IgD-negative memory B cell (primary cell): ENCODE measurements at regions not wholly inside any gene's neighbourhood (a gene's known extent, or its start where the extent isn't known, plus 50 kb on each side); places are given as distances from the start of the nearest gene placed in this dataset.
"Not testable (repeated sequence)": the region's sequence is repeated elsewhere in the genome, so short reads cannot be mapped to it uniquely, and the experiment has no call there.

Experiments
- H3K27ac Mint-ChIP-seq, 3 donors: one replicate each; pipeline ENCODE4 v1.8.0; 2020 to 2022; ENCODE audit warnings: mild to moderate bottlenecking in 3 of 3, mixed read lengths in 3 of 3, moderate library complexity in 1 of 3
- H3K27me3 Mint-ChIP-seq: one replicate; pipeline ENCODE4 v1.8.0; 2021; ENCODE audit warnings: mixed read lengths
- H3K36me3 Mint-ChIP-seq: one replicate; pipeline ENCODE4 v1.8.0; 2020; ENCODE audit warnings: mild to moderate bottlenecking, mixed read lengths
- H3K4me1 Mint-ChIP-seq, 3 donors: one replicate each; pipeline ENCODE4 v1.8.0; 2020 to 2022; ENCODE audit warnings: mixed read lengths in 3 of 3, mild to moderate bottlenecking in 1 of 3
- H3K4me3 Mint-ChIP-seq, 4 donors: one replicate each; pipeline ENCODE4 v1.8.0; 2020 to 2022; ENCODE audit warnings: mild to moderate bottlenecking in 4 of 4, mixed read lengths in 4 of 4, moderate library complexity in 3 of 4
- H3K9me3 Mint-ChIP-seq, 3 donors: one replicate each; pipeline ENCODE4 v1.8.0; 2020 to 2021; ENCODE audit warnings: mixed read lengths in 3 of 3, mild to moderate bottlenecking in 1 of 3

GRCh38 chr2:116918574-116918973, 895.9 kb upstream of the DDX18 start:
- Mint-ChIP-seq H3K27ac (no peak overlapping the region), H3K36me3 (no peaks in the 10 kb centered on the region), H3K4me1 (no peaks in the 10 kb centered on the region), H3K4me3 (no peak overlapping the region), H3K27me3 (no peaks in the 10 kb centered on the region), H3K9me3 (peaks cover 1 to 23% (median 2%) of the 10 kb centered on the region in 3 donors)

- Mint-ChIP-seq H3K27ac (no peak overlapping the region), H3K9me3 (peaks cover 2 to 18% (median 5%) of the 10 kb centered on the region in 3 donors), H3K27me3 (no peaks in the 10 kb centered on the region), H3K36me3 (no peaks in the 10 kb centered on the region), H3K4me1 (no peaks in the 10 kb centered on the region), H3K4me3 (no peak overlapping the region)
These were observed 892.1 kb upstream of the DDX18 start for GRCh38 chr2:116922414-116922813.

GRCh38 chr2:116924509-116924908, 890.0 kb upstream of the DDX18 start:
- no peak overlapping the region for H3K4me3 Mint-ChIP-seq
- H3K36me3 Mint-ChIP-seq = no peaks in the 10 kb centered on the region
- H3K27me3 Mint-ChIP-seq = no peaks in the 10 kb centered on the region
- H3K27ac Mint-ChIP-seq = no peak overlapping the region
- H3K9me3 Mint-ChIP-seq = peaks cover 2 to 17% (median 5%) of the 10 kb centered on the region in 3 donors
- no peaks in the 10 kb centered on the region for H3K4me1 Mint-ChIP-seq

- H3K9me3 Mint-ChIP-seq = peaks cover 2 to 17% (median 3%) of the 10 kb centered on the region in 3 donors
These were observed 879.2 kb upstream of the DDX18 start for GRCh38 chr2:116935097-116935814.

GRCh38 chr2:116948258-116948657, 866.2 kb upstream of the DDX18 start:
- Mint-ChIP-seq H3K4me3 (no peak overlapping the region), H3K27ac (no peak overlapping the region), H3K9me3 (peaks cover 4 to 10% (median 5%) of the 10 kb centered on the region in 3 donors), H3K27me3 (no peaks in the 10 kb centered on the region), H3K4me1 (no peaks in the 10 kb centered on the region), H3K36me3 (no peaks in the 10 kb centered on the region)

More at GRCh38 chr2:116935097-116935814, 879.2 kb upstream of the DDX18 start:
- no peak overlapping the region for H3K4me3 Mint-ChIP-seq
- H3K36me3 Mint-ChIP-seq = no peaks in the 10 kb centered on the region
- H3K27me3 Mint-ChIP-seq = no peaks in the 10 kb centered on the region
- H3K4me1 Mint-ChIP-seq = no peaks in the 10 kb centered on the region
- H3K27ac Mint-ChIP-seq = no peak overlapping the region

GRCh38 chr2:116949249-116949648, 865.2 kb upstream of the DDX18 start:
- H3K27me3 Mint-ChIP-seq = no peaks in the 10 kb centered on the region
- no peaks in the 10 kb centered on the region for H3K4me1 Mint-ChIP-seq
- H3K4me3 Mint-ChIP-seq = no peak overlapping the region
- H3K36me3 Mint-ChIP-seq = no peaks in the 10 kb centered on the region
- H3K27ac Mint-ChIP-seq = no peak overlapping the region
- peaks cover 4 to 9% (median 6%) of the 10 kb centered on the region in 3 donors for H3K9me3 Mint-ChIP-seq

- no peaks in the 10 kb centered on the region for H3K36me3 Mint-ChIP-seq
- H3K27ac Mint-ChIP-seq = no peak overlapping the region
These were observed 862.2 kb upstream of the DDX18 start for GRCh38 chr2:116952254-116952653.

GRCh38 chr2:116955646-116956045, 858.8 kb upstream of the DDX18 start:
- no peak overlapping the region for H3K4me3 Mint-ChIP-seq
- no peaks in the 10 kb centered on the region for H3K4me1 Mint-ChIP-seq
- no peaks in the 10 kb centered on the region for H3K36me3 Mint-ChIP-seq
- peaks cover 4 to 22% (median 8%) of the 10 kb centered on the region in 3 donors for H3K9me3 Mint-ChIP-seq
- H3K27ac Mint-ChIP-seq = no peak overlapping the region
- no peaks in the 10 kb centered on the region for H3K27me3 Mint-ChIP-seq

More at GRCh38 chr2:116952254-116952653, 862.2 kb upstream of the DDX18 start:
- no peaks in the 10 kb centered on the region for H3K27me3 Mint-ChIP-seq
- H3K9me3 Mint-ChIP-seq = peaks cover 4 to 22% (median 6%) of the 10 kb centered on the region in 3 donors
- no peak overlapping the region for H3K4me3 Mint-ChIP-seq
- H3K4me1 Mint-ChIP-seq = no peaks in the 10 kb centered on the region

GRCh38 chr2:116975608-116976007, 838.9 kb upstream of the DDX18 start:
- Mint-ChIP-seq H3K36me3 (no peaks in the 10 kb centered on the region), H3K4me3 (no peak overlapping the region), H3K27me3 (no peaks in the 10 kb centered on the region), H3K27ac (no peak overlapping the region), H3K9me3 (peaks cover 0 to 10% (median 1%) of the 10 kb centered on the region in 3 donors), H3K4me1 (no peaks in the 10 kb centered on the region)

GRCh38 chr2:116979916-116980764, 834.4 kb upstream of the DDX18 start:
- Mint-ChIP-seq H3K4me1 (no peaks in the 10 kb centered on the region), H3K9me3 (peaks cover 5 to 13% (median 6%) of the 10 kb centered on the region in 3 donors), H3K36me3 (no peaks in the 10 kb centered on the region), H3K27me3 (no peaks in the 10 kb centered on the region), H3K4me3 (no peak overlapping the region), H3K27ac (no peak overlapping the region)

GRCh38 chr2:116987447-116987846, 827.0 kb upstream of the DDX18 start:
- Mint-ChIP-seq H3K27ac (no peak overlapping the region), H3K4me3 (no peak overlapping the region), H3K36me3 (no peaks in the 10 kb centered on the region), H3K27me3 (no peaks in the 10 kb centered on the region), H3K4me1 (no peaks in the 10 kb centered on the region), H3K9me3 (peaks cover 4 to 23% (median 7%) of the 10 kb centered on the region in 3 donors)

GRCh38 chr2:116988303-116988702, 826.2 kb upstream of the DDX18 start:
- no peak overlapping the region for H3K27ac Mint-ChIP-seq
- H3K4me3 Mint-ChIP-seq = no peak overlapping the region
- H3K4me1 Mint-ChIP-seq = no peaks in the 10 kb centered on the region
- H3K9me3 Mint-ChIP-seq = peaks cover 4 to 22% (median 7%) of the 10 kb centered on the region in 3 donors
- H3K27me3 Mint-ChIP-seq = no peaks in the 10 kb centered on the region
- H3K36me3 Mint-ChIP-seq = no peaks in the 10 kb centered on the region

- no peaks in the 10 kb centered on the region for H3K36me3 Mint-ChIP-seq
- no peak overlapping the region for H3K27ac Mint-ChIP-seq
- H3K27me3 Mint-ChIP-seq = no peaks in the 10 kb centered on the region
- peaks cover 0 to 3% (median 2%) of the 10 kb centered on the region in 3 donors for H3K9me3 Mint-ChIP-seq
- H3K4me3 Mint-ChIP-seq = no peak overlapping the region
- H3K4me1 Mint-ChIP-seq = no peaks in the 10 kb centered on the region
These were observed 795.1 kb upstream of the DDX18 start for GRCh38 chr2:117019357-117019756.

GRCh38 chr2:117027646-117028045, 786.8 kb upstream of the DDX18 start:
- Mint-ChIP-seq H3K36me3 (peaks cover 2% of the 10 kb centered on the region), H3K9me3 (peaks cover 2 to 4% (median 3%) of the 10 kb centered on the region in 3 donors), H3K27me3 (no peaks in the 10 kb centered on the region), H3K4me1 (no peaks in the 10 kb centered on the region), H3K4me3 (no peak overlapping the region), H3K27ac (no peak overlapping the region)

GRCh38 chr2:117028708-117029107, 785.8 kb upstream of the DDX18 start:
- not testable (repeated sequence) for H3K36me3 Mint-ChIP-seq, H3K27ac Mint-ChIP-seq, H3K4me3 Mint-ChIP-seq, H3K27me3 Mint-ChIP-seq, H3K9me3 Mint-ChIP-seq, H3K4me1 Mint-ChIP-seq
